OCI-M2 (cell line): ENCODE measurements at regions not wholly inside any gene's neighbourhood (a gene's known extent, or its start where the extent isn't known, plus 50 kb on each side); places are given as distances from the start of the nearest gene placed in this dataset.
"Not testable (repeated sequence)": the region's sequence is repeated elsewhere in the genome, so short reads cannot be mapped to it uniquely, and the experiment has no call there.

Experiments
- DNase-seq: peaks from one replicate; lab custom pipeline; 2025; ENCODE audit not compliant: unreplicated experiment; lab: John Stamatoyannopoulos, UW

DNA sequence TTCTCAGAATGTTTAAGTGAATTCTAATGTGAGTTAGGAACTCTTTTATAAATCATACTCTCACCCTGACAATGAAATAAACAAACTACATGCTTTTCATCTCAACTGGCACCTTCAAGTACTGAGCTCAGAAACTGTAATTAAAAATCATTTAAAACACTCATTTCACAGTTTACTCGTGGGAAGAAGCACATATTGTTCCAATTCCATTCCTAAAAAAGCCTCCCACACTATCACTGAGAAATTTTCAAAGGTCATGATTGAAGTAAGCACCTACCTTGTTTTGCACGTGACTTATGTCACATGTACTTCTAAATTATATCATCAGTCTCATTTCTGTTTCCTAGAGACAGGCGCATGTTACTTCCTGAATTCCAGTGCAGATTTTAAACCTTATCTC lies 678.1 kb upstream of the SLC8A1 start:
- no peak for DNase-seq

DNA sequence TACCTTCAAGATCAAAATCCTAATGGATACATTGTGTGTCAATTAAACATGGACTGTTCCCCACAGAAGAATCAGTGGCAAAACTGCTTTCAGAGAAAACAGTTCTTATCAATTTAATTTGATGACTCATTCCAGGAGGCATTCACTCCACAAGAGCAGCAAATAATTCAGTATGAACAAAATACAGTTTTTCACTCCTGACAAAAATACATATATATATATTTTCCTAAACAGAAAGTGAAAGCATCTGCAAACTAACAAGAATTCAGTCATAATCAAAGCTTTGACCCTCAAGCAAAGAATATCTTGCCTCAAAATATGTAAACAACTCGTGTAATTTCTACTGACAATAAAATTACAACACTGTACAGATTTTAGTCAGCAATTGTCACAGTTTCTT lies 685.1 kb upstream of the SLC8A1 start:
- no peak for DNase-seq

DNA sequence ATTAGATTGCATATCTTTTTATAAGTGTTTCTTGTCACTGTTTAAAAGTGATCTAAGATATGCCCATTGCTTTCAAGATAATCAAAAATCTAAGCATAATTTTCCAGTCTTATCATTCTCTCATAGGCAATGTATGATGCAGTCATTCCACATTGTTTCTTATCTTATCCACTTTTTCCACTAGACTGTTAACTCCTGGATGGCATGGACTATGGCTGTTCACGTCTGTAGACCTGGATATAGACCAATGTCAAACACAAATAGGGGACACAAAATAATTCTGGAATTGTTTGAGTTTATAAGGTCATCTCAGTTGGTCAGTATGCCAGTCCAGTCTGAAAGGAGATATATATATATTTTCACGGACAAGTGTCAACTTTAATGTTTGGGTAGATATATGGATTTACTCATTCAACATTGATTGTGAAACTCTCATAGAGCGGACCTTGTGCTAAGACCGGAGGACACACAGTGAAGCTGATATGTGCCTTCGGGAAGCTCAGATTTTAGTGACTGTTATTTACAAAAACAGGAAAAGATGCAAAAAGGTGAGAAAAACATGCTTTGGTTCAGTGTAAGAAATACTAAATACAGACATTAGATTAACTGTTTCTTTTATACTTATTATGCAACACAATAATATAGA lies 689.4 kb upstream of the SLC8A1 start:
- no peak for DNase-seq

DNA sequence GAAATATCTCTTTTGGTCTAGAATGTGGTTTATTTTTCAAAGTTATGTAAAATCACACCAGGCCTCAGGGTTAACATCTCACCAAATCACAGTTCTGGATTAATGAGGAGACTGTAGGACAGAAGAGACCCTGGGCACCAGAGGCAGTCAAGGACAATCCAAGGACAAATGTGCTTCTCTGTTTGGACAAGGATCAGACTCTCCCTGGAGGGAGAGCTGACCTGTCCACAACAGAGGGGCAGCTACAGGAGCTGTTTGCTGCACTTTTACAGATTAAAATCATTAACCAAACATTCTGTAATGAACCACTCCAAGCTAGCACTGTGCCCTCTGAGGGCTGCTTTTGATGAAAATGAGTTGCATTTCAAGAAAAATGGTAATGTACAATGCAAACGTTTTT lies 690.6 kb upstream of the SLC8A1 start:
- no peak for DNase-seq

DNA sequence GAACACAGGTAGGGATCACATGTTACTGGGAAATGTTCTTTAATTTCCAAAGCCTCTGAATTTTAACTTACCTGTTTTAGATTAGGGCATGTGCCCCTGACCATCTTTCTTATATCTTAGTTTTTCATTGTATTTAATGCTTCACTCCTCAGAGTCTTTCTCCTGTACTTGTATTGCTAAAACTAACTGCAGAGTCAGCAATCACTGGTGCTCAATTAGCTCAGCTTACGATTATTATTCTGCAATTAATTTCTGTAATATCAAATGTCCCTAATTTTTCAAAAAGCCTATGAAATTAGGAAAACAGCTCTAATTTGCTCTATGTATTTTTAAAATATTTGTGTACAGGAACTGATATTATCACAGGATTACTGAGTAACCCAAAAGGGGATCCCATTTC lies 693.2 kb upstream of the SLC8A1 start:
- DNase-seq = no peak

DNA sequence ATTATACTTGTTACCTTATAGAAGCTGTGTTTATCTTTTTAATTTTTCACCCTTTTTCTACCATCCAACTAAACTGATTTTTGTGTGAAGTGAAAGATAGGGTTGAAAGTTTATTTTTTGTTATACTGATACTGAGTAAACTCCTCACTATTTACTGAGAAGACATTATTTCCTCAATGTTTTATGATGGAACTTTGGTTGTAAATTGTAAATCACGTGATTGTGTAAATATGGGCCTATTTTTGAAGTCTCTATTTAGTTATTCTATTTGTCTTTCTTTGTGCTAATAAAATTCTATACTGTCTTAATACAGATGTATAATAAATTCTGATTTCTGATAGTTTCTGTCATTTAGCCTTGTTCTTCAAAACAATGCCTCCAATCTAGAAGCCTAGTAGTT lies 697.2 kb upstream of the SLC8A1 start:
- no peak for DNase-seq

DNA sequence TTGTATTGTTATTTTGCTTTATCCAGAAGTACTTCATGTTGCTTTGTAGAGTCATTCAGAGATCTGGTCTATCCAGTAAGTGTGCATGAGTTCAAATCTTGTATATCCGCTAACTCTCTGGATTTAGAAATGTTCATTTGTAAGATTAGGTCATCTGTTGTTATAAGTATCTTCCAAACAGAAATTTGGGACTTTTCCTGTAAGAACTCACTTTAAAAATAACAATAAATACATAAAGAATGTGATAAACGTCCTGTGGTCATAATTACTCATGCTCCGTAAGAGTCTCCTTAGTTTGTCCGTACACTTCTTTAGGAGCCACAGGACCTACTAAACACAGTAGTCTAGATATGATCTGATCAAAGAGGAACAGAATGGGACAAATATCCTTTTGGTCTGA lies 699.9 kb upstream of the SLC8A1 start:
- DNase-seq = no peak

DNA sequence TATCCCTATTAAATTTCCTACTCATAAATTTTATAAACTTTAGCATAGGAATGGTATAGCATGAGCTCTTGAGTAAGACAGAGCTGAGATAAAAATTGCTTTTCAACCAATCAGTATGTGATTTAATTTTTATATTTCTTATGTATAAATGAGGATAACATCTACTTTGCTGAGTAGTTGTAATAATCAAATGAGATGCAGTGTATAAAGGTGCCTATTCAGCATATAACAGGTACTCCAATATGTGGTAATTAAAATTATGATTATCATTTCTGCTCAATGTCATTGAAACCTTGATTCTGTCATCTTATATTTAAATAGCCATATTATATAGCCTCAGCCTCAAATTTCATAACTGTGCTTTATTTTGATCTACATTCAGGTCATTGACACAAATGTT lies 700.4 kb upstream of the SLC8A1 start:
- DNase-seq = no peak

DNA sequence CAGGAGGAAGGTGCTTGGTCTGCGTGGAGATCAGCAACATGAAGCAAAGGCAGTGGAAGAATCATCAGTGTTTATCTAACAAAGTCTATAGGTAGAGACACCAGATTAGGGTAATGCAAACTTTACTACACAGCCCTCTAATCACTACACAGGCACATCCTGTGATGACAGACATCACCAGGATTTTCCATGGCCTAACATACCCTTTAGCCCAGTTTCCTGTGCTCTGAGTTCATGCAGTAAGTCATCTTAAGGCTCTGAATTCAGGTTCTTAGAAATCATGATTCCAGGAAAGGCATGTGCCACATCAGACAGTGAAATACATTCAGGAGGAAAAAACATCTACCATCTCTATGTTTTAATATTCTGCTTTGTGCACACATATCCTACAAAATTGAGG lies 708.5 kb upstream of the SLC8A1 start:
- no peak for DNase-seq

DNA sequence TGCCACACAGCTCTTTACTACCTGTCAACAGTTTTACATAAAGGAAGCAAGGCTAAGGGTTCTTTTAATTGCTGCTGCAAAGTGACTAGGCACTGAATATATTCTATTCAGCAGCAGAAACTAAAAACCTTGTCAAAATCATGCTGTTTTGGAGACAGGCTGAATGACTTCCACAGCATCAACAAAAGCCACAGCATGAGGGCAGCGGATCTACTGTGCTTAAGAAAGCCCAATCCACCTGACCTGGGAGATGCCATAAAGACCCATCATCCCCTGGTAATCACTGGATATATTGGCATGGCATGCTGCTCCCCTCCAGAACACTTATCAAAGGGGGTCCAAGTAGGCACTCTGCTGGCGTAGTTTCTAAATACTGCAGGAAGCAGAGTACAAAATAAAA lies 715.1 kb upstream of the SLC8A1 start:
- DNase-seq = no peak

DNA sequence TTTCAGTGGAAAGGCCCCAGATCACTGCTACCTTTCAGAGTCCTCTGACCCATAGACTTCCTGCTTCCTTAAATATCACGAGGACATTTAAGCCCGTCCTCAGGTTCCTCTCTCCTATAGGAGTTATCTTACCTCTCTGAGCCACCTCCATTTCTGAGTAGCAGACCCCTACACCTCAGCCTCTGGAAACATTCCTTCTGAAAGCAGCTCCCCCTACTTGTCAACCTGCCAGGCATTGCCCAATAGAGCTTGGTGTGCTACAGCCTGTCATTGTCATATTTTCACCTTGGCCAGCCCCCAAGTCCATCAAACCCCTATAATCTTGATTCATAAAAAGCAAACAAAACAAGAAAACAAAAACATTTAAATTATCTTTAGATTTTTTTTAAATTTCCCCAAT lies 717.9 kb upstream of the SLC8A1 start:
- no peak for DNase-seq

DNA sequence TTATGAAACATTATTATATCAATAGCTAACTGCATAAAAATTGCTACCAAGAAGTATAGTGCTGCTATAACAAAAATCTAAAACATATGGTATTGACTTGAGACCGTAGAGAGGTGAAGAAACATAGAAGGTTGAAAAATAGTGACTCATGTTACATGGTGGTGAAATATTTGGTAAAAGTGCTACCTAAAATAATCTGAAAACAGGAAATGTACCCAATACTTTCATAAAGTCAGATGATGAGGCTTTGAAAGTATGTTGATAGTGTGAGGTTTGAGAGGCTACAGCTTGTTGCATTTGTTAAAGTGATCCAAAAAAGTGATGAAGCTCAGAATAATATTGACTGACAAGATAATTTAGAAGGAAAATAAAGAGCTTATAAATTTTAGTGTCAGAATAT lies 718.7 kb upstream of the SLC8A1 start:
- DNase-seq = no peak

DNA sequence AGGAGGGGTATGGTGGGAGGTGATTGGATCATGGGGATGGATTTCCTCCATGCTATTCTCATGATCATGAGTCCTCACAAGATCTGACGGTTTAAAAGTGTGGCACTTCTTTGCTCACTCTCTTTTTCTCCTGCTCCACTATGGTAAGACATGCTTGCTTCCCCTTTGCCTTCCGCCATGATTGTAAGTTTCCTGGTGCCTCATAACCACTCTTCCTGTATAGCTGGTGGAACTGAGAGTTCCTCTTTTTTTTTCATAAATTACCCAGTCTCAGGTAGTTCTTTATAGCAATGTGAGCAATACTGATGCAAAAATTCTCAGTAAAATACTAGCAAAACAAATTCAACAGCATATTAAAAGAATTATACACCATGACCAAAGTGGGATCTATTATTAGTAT lies 728.5 kb upstream of the SLC8A1 start:
- no peak for DNase-seq

DNA sequence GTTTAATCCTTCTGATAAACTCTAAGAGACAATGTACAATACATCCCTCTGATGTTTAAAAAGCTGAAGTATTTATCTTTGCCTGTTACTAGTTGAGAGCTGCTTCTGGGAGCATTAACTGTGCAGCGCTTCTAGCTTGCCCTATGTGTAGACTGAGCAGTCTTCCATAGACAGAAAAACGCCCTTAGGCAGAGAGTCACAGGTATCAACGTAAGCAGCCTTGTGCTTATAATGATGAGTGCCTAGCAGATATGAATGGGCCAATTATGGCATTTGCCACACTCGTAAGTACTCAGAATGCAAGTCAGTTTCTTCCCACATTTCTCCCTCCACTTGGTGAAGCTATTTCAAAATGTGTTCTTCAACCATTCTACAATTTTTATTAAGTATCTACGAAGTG lies 731.1 kb upstream of the SLC8A1 start:
- DNase-seq = no peak

DNA sequence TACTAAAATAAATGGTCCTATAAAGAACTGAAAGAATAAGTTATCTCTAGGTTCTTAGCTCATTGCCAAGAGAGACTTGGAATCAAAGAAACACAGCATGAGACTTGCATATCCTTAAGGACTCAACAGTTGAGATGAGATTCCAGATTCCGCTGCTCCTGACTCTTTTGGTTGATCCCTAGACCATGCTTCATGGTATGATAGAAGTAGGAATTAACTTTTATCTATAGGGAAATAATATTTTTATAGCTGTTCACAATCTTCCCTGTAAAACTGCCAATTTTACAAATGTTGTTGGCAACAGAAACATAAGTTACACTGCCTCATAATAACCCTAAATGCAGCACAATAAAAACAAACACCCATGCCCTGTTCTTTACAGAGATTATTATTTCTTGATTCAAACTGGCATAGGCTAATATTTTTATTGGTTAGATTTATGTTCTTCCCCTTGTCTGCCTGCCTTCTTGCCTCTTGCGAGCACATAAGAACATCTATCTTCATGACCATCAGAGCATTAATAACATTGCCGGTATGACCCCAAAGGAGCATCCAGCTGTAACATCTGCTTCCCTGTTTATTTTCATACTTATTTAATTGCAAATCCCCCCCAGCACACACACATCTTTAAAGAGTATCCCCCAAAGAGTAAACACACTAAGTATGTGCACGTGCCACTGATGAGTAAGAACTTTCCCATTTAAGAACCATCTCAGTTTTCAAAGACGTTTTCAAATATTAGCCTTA lies 735.7 kb upstream of the SLC8A1 start:
- DNase-seq = no peak

DNA sequence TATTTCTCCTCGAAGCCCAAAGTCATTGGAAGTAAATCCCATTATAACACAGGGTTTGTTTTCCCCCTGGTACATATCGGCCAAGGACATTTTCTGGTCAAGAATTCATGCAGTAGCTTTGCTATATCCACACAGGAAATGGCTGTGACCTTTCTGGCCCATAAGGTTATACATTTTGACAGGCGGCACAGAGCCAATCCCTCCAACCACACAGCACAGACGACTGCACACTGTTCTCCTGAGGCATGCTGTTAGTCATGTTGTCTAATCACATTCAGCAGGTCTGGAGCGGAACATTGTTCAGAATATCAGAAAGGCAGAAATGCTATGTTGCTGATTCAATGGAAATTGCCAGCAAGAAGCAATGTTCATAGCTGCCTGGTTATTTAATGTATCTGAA lies 742.3 kb upstream of the SLC8A1 start:
- peak; percentile 2 for DNase-seq

DNA sequence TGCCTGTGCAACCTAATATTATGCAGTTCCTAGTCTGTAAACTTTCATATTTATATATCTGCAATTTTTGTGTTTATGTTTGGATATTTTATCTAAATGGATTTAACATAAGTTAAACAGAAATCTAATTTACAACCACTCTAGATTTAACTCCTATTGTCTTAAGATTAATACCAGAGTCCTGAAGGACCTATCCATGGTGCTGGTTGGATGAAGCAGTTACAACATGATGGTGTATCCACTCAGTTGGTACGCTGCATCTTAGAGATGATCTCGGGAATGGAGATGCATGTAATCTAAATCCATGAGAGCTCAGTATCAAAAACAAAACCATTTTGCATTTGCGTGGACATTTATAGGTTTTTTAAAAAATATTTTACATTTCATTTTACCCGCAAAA lies 745.9 kb upstream of the SLC8A1 start:
- no peak for DNase-seq

DNA sequence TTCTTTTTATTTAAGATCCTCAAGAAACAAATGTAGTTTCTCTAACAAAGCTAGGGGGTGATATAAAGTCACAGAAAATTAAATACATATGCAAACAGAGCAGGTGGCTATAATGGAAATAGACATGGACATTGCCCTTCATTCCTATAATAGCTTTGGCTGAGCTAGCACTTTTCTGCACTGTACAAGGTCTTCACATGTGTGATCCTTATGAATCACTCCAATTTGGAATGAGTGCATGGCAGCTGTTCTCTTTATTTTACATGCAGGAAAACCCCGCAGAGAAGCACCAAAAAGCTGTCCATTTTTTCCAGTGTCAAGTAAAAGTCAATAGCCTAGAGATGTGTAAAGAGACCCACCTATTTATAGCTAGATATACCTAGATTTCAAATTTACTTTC lies 747.4 kb upstream of the SLC8A1 start:
- no peak for DNase-seq

DNA sequence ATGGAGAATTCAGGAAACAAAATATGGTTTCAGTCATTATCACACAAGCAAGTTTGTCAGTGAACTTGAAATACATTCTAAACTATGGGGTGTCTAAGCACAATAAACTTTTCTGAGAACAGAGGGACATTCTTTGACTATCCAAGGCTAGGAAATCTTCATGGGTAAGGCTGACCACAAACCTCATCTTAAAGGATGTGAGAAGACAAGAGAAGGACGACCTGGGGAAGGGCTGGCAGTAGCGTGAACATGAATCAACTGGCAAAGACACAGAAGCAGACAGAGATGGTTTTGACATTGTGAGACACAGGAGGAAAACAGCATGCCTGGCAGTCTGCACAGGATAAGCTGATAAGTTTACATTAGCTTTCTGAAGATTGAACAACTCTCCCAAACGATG lies 752.4 kb upstream of the SLC8A1 start:
- no peak for DNase-seq

DNA sequence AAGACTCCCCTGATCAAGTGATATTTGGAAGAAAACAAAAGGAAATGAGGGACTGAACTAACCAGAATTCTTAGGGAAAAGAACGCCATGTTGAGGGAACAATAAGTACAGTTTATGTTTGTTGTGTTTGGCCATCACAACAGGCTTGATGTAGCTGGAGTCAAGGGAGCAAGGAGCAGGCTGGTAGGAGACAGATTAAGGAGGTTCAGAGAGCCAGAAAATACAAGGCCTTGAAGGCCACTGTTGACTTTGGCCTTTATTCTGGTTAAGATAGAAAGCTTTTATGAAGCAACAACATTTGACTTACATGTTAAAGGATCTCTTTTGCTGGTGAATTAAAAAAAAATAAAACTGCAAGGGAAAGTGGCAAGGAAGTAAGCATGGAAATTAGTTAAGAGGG lies 754.1 kb upstream of the SLC8A1 start:
- no peak for DNase-seq

DNA sequence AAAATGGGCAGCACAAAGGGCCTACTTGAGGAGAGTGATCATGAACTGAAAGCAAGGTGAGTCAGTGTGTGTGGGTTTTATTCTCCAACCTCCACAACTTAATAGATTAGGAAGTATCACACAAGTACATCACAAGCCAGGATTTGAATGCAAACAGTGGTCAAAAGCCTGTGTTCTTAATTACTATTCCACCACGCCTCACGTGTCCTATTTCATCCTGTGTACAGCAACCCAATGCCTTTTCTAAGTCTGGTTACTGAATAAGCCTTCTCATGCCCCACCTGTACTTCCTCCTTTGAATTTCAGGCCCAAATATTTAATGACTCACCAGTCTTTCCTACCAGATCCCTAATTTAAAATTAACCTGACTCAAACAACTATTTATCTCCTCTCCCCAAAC lies 755.7 kb upstream of the SLC8A1 start:
- DNase-seq = no peak

DNA sequence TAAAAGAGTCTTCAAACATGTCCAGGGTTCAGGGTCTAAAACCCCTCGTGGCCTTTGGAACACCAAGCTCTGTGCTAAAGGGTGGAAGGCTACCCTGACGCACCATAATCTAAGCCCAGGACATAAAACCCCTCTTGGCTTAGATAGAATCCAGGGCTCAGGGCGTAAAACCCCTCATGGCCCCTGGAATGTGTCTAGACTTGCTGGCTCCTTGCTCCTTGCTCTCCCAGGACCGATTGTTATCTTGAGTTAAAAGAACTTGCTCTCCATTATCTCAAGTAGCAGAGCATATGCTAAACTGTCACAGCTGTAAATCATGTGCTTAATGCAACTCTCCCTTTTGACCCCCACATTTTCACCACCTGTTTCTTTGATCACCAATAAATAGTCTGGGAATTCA lies 758.1 kb upstream of the SLC8A1 start:
- DNase-seq = not testable (repeated sequence)

DNA sequence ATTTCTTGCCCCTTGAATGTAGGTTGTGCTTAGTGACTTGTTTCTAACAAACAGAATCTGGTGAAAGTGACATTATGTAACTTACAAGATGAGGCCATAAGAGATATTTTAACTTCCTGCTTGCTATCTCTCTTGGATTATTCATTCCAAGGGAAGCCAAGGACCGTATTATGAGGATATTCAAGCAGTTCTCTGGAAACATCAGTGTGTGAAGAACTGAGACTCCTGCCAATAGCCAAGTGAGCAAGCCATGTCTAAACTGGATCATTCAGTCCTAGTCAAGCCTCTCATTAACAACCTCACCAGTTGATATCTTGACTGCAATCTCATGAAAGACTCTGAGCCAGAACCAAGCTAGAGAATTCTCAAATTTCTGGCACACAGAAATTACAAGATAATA lies 765.1 kb upstream of the SLC8A1 start:
- DNase-seq = no peak
